ENCODE measurements at regions not wholly inside any gene's neighbourhood (a gene's known extent, or its start where the extent isn't known, plus 50 kb on each side); places are given as distances from the start of the nearest gene placed in this dataset.
"Not testable (repeated sequence)": the region's sequence is repeated elsewhere in the genome, so short reads cannot be mapped to it uniquely, and the experiment has no call there.

DNA sequence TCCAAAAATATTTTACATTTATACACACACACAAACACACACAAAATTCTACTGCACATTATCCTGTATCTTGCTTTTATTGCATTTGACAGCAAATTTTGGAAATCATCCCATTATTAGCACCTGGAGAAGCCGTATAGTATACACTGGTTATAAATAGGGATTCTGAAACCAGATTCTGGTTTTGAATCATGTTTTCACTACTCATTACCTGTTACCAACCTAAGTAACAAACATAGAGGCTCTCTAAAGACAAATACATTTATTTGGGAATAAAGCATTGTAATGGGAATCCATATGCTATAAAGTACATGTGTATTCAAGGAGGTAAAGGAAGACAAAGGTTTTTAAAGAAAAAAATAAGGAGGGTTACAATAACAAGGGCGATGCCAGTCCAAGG, 106.8 kb downstream of the OR2B2 start:
- DNase-seq (ENCODE audit: low spot score), result no peak

GRCh38 chr6:27804851-27805250, 107.3 kb downstream of the OR2B2 start:
- no peak for DNase-seq (ENCODE audit: low spot score)

- no peak for DNase-seq (ENCODE audit: low spot score)
Observed at GRCh38 chr6:27800731-27801373, 111.3 kb downstream of the OR2B2 start.

- no peak for DNase-seq (ENCODE audit: low spot score)
Observed at GRCh38 chr6:27797960-27798359, 114.2 kb downstream of the OR2B2 start.

- not testable (repeated sequence) for DNase-seq (ENCODE audit: low spot score)
Observed at GRCh38 chr6:27796736-27797481, 115.3 kb downstream of the OR2B2 start.

DNA sequence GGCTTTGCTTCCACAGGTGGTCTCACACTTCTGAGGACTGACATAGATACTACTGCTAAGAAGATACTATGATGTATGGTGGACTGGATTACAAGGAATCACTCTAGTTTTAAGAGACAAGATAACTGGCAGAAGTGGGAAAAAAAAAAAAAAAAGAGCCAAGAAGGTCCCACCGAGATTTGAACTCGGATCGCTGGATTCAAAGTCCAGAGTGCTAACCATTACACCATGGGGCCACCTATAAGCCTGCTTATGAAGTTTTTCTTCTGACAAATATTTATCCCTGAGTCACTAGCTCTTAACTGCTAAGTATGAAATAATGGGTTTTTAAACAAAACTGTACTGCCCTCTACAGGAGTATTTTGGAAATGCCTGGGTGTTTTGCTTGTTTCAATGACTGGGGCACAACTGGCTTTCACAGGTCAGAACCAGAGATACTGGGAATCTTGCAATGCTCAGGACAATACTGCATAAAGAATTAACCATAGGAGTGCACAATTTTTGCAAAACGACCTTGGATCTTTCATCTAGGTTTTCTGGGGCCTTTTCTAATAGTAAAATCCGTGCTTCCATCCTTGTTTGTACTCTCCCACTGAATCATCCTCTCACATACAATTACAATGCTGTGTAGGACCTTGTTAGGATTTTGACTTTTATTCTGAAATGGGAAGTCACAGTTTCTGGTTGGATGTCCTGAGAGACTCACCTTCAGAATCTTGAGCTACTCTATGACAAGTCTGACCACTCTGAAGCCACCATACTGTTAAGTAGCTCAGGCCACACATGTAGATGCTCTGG, 116.3 kb downstream of the OR2B2 start:
- no peak for DNase-seq (ENCODE audit: low spot score)

DNA sequence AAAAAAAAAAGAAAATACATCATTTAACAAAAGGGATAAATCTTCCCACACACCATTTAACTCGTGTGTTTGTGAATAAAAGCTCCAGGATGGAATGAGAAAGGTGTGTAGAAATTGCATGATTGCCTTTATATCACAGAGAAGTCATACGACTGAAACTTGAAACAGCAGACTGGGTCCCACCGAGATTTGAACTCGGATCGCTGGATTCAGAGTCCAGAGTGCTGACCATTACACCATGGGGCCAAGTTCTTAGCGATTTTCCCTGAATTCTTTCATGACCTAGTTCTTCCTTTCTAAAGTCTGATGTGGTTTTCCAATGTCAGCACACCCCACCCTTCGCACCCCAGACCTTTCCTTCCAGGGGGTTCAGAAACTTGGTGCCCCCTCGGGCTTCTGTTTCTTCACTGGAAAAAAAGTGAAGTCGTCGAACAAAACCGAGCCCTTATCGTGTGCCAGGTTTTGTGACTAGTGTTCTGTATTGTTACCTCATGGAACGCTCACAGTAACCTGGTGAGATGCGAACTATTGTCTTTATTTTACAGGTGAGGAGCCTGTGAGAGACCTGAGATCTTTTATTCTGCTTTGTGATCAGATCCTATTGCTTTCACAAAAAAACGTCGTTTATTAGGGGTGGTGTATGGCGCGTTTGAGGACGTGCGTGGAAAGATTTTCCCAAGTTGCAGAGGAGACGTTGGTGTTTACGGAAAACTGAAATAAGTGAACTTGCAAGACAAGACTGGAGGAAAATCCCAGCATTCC, 120.8 kb downstream of the OR2B2 start:
- DNase-seq (ENCODE audit: low spot score), result peak; percentile 68

- DNase-seq (ENCODE audit: low spot score), result not testable (repeated sequence)
Observed at GRCh38 chr6:27788376-27788775, 123.8 kb downstream of the OR2B2 start.

DNA sequence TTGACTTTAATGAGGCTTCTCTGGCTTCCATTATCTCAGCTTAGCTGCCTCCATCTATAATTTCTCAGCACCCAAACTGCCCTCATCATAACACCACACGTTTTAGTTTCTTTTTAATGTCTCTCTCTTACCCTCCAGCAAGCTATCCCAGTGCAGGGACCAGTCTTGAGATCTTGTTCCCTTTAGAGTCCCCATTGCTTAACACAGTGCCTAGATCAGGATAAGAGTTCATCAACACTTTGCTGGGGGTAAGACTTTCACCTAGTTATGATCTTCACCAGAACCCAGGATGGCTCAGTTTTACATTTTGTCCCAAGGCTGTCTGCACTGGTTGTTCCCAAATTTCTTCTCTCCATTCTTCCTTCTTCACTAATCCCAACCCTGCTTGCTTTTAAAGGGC, 126.1 kb downstream of the OR2B2 start:
- DNase-seq (ENCODE audit: low spot score), result no peak

- no peak for DNase-seq (ENCODE audit: low spot score)
Observed at GRCh38 chr6:27785294-27785693, 126.9 kb downstream of the OR2B2 start.

DNA sequence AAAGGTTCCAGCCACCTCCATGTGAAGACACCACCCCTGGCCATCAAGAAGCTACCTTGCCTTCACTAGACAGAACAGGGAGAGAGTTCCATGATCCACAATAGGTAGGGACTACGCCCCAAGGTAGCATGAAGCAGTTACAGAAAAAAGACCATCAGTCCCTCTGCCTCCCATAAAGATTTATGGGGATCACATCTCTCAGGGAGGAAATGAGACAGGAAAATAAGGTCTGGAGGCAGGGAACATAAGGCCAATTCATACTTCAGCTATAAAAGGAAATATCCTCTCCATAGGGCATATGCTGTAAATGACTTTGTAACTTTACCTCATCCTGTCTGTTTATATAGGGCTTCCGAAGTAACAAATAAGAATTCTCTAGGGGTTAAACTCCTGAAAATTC, 129.4 kb downstream of the OR2B2 start:
- no peak for DNase-seq (ENCODE audit: low spot score)

DNA sequence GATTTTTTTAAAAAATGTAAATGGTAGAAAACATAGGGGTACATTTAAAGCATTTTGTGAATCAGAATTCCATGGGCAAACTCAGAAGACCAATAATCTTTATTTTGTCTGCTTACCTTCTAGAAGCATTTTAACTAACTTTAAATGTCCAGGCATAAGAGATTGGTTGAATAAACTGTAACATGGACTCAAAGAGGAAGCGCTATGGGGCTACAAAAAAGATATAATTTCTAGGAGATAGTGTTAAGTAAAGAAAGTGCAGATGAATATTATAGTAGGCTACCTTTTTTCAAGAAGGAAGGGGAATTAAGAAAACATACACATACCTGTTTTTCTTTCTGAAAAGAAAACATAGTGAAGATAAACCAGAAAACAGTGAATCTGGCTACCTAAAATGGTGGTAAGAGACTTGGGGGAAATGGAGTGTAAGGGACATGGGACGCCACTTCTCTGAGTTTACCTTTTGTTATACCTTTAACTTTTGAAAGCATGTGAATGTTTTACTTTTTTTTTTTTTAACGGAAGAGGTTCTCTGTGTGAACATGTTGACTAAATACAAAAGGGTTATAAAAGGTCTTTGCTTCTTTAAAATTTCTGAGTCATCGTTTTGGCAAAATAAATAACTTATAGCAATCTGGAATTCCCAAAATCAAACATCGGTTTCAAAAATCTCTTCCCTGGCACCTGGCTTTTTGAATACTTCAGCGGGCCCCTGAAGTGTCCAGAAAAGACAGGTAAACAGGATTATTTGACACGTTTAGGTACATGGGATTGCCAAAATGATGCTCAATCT, 133.4 kb downstream of the OR2B2 start:
- DNase-seq (ENCODE audit: low spot score), result no peak

GRCh38 chr6:27777614-27778355, 134.4 kb downstream of the OR2B2 start:
- no peak for DNase-seq (ENCODE audit: low spot score)

GRCh38 chr6:27777126-27777525, 135.1 kb downstream of the OR2B2 start:
- no peak for DNase-seq (ENCODE audit: low spot score)

DNA sequence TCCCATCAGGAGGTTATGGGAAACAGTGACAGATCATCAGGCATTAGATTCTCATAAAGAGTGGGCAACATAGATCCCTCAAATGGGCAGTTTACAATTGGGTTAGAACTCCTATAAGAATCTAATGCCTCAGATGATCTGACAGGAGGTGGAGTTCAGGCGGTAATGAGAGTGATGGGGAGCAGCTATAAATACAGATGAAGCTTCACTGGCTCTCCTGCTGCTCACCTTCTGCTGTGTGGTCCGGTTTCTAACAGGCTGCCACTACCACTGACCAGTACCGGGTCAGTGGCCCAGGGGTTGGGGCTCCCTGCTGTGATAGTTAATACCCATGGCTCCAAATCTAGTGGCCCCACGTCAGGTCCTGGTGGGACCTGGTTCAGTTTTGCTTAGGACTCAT, 135.7 kb downstream of the OR2B2 start:
- no peak for DNase-seq (ENCODE audit: low spot score)

DNA sequence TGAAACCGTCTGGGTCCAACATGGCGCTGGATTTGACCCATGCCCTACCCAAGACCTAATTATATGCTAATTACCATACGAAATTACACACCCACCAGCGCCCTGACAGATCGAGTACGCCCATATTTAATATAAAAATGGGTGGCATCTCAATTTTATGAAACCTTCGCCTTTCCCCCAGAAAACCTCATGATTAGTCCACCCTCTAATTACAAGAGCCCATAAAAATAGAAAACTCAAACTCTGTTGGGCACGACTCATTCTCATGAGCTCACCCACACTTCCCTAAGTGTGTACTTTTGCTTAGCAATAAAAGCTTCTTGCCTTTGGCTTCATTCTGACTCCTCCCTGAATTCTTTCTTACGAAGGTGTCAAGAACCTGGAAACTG, 136.4 kb downstream of the OR2B2 start:
- DNase-seq (ENCODE audit: low spot score), result no peak

- DNase-seq (ENCODE audit: low spot score), result not testable (repeated sequence)
Observed at GRCh38 chr6:27775138-27775795, 136.9 kb downstream of the OR2B2 start.

- not testable (repeated sequence) for DNase-seq (ENCODE audit: low spot score)
Observed at GRCh38 chr6:27774264-27774600, 138.0 kb downstream of the OR2B2 start.

DNA sequence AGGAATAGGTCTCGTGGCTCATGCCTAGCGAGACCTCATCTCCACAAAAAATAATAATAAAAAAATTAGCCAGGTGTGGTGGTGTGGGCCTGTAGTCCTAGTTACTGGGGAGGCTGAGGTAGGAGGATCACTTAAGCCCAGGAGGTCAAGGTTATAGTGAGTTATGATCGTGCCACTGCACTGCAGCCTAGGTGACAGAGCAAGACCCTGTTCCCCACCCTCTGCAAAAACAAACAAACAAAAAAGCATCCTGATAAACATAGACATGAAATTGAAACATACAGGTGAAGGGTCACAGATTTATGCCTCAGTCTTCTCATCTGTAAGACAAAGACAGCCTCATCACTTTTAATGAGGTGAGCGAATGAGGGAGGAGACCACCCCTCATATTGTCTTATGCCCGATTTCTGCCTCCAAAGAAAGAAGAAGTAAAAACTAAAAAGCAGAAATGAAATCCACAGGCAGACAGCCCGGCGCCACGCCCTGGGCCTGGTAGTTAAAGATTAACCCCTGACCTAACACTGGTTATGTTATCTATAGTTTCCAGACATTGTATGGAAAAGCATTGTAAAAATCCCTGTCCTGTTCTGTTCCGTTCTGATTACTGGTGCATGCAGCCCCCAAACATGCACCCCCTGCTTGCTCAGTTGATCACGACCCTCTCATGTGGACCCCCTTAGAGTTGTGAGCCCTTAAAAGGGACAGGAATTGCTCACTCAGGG, 138.5 kb downstream of the OR2B2 start:
- DNase-seq (ENCODE audit: low spot score), result not testable (repeated sequence)

Data from left forelimb (tissue), 1 donor.